ENCODE measurements at regions not wholly inside any gene's neighbourhood (a gene's known extent, or its start where the extent isn't known, plus 50 kb on each side); places are given as distances from the start of the nearest gene placed in this dataset.

DNA sequence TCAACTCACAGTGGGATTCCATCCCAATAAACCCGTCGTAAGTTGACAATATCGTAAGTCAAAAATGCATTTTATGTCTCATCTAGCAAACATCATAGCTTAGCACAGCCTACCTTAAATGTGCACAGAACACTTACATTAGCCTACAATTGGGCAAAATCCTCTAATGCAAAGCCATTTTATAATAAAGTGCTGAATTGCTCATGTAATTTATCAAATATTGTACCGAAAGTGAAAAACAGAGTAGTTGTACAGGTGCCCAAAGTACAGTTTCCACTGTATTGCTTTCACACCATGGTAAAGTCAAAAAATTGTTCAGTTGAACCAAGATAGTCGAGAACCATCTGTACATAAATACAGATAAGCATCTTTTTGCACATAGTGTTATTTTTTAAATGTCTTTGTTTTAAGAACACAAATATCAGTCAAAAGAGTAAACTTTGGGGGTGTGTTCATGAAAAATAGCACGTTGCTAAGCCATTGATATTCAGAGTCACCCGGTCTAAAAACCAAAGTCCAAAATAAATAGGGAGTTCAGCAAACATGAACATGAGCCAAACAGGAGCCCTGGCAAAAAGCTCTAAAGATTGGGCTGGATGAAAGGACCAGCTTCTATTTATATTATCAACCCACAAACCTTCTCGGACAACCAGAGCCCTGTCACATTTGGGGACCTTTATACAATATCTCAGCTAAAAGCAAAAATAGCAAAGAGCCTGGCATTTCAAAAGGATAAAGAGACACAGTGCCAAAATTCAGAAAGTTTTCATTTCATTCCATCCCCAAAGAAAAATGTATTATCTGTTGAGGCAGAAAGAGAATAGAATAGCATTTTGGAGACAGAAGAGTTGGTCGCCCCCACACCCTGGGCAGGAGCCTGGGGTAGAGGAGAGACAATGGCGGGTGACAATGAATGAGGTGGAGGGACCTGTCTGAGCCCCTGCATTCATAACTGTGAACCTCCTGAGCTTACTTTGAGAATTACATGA lies 105.9 kb upstream of the SH3BP4 start:
- TF ChIP-seq POLR2AphosphoS5 (IDR thresholded peaks at IDR 0.05; ENCODE audit: low read length) (no peak), CHD2 (IDR thresholded peaks at IDR 0.05; ENCODE audit: borderline replicate concordance, low read depth, low read length) (no peak), SP1 (IDR thresholded peaks at IDR 0.05; ENCODE audit: low read depth, low read length) (no peak), PRDM15 (CRISPR knock-in tag; IDR thresholded peaks at IDR 0.05) (no peak), IRF4 (IDR thresholded peaks at IDR 0.05; ENCODE audit: low read depth, low read length) (no peak), TCF12 (IDR thresholded peaks at IDR 0.05; ENCODE audit: low read depth, low read length) (no peak), EZH2 (IDR thresholded peaks at IDR 0.05; ENCODE audit: borderline replicate concordance, control insufficient read depth, low read depth, low read length) (no peak)
- TF ChIP-seq, protein P1, sequence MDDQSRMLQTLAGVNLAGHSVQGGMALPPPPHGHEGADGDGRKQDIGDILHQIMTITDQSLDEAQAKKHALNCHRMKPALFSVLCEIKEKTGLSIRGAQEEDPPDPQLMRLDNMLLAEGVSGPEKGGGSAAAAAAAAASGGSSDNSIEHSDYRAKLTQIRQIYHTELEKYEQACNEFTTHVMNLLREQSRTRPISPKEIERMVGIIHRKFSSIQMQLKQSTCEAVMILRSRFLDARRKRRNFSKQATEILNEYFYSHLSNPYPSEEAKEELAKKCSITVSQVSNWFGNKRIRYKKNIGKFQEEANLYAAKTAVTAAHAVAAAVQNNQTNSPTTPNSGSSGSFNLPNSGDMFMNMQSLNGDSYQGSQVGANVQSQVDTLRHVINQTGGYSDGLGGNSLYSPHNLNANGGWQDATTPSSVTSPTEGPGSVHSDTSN (IDR thresholded peaks at IDR 0.05; ENCODE audit: insufficient replicate concordance, low read depth, low read length), result no peak
- TF ChIP-seq, protein P2, sequence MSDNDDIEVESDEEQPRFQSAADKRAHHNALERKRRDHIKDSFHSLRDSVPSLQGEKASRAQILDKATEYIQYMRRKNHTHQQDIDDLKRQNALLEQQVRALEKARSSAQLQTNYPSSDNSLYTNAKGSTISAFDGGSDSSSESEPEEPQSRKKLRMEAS (IDR thresholded peaks at IDR 0.05; ENCODE audit: low read depth, low read length), result no peak
